Dedifferentiated amniotic fluid mesenchymal stem cell (primary cell): ENCODE measurements at regions not wholly inside any gene's neighbourhood (a gene's known extent, or its start where the extent isn't known, plus 50 kb on each side); places are given as distances from the start of the nearest gene placed in this dataset.
A peak's percentile ranks its signal among the peaks of the same experiment; 100 is the strongest.

Experiments used
- DNase-seq: peaks from one replicate; pipeline ENCODE4 v3.0.0-alpha.2; 2016; ENCODE audit errors: extremely low spot score

DNA sequence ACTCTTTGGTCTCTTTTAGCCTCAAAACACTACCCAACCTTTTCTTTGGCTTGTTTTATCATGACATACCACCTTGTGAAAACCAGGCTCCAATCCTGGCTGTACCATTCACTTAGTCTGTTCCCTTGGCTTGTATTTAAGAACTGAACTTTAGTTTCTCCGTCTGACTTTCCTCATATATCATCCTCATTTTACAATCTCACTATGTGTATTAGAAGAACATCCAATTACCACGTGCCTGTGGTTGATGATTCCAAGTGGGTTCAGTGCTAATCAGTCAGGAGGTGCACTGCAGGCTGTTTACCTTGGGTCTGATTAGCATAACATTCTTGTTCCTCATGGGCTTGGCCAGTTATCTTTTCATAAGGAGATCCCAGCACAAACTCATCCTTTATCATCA lies 144.8 kb upstream of the KLF14 start:
- no peak for DNase-seq

DNA sequence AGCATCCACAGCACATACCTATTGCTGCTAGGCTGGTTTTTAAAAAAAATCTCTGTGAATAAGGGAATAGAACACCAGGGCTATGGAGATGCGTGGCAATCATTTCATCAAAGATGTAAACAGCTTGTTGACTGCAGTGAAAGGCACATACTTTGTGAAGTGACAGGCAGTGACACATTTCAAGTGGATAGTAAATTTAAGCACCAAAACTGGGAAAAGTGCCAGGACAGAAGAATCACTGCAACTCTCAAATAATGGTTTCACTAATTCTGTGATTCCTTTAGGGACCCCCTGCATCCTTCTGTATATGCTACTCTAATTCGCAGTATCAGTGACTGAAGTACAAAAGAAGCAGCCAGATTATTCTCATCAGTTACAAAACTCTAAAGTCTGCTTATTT lies 145.2 kb upstream of the KLF14 start:
- no peak for DNase-seq

DNA sequence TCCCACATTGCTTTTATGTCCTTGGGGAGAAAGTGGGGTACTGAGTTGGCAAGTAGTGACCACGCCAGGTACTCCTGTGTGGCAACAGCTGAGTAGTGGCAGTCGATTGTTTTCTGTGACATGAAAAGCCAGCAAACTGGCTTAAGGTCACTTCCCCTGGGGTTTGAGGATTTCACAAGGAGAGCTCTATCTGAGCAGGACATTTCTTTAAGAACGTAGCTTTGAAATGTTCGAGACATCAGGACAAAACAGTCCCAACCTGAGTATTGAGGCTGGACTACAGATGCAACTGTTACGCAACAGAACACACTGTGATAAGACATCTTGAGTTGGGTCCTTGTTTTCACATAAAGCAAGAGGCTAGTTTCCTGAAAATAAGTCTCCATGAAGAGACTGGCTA lies 146.7 kb upstream of the KLF14 start:
- no peak for DNase-seq

DNA sequence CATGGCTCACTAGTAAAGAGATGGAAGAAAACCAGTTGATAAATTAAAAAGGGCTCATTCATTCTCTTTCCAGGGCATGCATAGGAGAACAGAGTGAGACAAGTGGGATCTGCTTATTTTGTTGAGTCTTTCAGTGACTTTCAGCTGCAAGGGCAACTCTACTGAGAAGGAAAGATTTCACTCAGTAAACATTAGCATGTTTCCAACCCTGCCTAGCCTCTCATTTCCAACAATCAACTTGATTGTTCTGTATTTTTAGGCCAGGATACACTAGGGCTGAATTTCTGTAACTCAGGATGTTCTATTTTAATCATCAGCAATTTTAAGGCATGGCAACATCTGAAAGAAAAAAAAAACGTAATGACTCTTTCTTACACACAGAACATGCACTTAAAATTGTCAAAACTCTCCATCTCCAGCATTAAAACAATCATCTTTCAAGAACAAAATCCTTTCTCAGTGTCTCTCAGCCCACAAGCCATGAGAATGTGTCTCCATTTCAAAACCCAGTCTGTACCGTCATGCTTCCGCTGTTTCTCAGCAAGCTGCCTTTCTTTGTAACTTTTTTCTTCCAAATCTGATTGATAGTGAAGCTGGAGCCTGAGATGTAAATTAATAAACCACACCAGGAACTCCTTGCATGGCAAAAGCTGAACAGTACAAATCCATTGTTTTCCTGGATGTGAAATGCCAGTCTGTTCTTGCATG lies 147.2 kb upstream of the KLF14 start:
- no peak for DNase-seq

DNA sequence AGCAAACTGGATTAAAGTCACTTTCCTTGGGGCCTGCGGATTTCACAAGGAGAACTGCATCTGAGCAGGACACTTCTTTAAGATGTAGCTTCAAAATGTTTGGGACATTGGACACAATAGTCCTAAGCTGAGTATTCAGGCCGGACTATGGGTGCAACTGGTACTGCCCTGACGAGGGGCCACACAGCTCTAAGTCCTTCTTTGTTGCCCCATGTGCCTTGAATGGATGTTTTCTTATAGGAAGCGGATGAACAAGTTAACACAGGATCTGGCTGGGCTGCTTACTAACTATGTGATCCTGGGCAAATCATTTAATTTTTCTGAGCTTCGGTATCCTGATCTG lies 147.8 kb upstream of the KLF14 start:
- DNase-seq, result no peak

DNA sequence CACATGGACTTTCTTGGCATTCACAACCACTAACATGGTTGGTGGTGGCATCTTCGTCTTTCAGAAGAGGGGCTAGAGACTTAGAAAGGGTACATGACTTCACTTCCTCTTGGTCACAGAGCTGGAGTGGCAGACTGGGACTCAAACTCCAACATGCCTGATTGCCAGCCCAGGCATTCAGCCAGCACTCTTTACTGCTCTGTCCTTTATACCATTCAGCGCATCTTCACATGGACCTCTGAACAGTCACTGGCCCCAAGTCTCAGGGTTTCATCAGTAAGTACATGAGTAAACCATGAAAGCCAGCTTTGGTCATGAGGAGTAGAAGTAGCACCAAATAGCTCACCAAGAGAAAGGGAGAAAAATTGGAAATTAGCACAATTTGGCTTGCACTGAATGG lies 148.4 kb upstream of the KLF14 start:
- no peak for DNase-seq

DNA sequence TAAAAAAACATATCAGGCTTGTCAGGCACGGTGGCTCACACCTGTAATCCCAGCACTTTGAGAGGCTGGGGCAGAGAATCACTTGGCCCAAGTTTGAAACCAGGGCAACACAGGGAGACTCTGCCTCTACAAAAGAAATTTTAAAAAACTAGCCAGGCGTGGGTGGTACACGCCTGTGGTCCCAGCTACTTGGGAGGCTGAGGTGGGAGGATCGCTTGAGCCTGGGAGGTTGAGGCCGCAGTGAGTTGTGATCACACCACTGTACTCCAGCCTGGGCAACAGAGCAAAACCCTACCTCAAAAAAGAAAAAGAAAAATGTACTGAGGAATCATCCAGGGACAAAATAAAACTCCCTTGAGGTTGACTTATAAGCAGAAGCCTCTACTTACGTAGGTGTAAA lies 149.9 kb upstream of the KLF14 start:
- no peak for DNase-seq

DNA sequence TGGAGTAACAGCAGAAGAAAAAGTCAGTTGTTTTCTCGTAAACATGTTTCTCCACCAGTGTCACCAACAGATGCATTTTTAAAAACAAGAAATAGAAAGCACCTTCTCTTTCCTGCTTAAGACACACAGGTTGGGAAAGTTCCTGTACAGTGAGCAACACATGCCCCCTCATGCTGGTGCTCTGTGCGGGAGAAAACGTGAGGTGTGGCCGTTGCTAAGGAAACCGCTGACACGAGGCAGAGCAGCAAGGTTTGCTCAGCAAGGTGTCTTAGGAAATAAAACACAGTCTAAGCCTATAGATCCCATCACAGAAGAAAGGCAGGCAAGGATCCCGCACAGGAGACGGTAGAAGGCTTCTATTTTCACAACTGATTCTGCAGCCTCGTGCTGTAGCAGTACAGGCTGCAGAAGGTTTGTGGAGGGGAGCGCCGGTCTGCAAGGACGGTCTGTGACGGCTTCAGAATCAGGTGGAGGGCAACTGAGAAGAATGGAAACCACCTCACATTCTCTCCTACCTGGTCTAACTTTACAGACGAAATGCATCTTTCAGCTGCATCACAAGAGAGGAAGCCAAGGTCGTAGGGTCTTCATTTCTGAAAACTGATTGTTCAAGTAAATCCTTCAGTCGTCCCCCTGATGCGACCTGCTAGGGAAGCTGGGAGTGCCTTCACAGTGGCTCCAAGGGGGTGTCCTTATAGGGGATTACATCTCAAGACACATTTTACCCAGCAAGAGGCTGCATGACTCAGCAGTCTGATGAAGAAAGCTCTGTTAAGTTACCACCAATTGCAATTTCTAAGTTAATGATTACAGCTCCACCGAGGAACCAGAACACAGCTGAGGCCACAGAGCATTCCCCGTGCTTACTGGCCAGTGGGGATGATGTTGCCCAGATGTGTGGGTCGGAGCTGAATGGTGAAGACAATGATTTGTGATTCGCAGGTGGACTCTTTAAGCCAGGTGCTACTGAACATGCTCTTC lies 150.7 kb upstream of the KLF14 start:
- DNase-seq, result no peak

DNA sequence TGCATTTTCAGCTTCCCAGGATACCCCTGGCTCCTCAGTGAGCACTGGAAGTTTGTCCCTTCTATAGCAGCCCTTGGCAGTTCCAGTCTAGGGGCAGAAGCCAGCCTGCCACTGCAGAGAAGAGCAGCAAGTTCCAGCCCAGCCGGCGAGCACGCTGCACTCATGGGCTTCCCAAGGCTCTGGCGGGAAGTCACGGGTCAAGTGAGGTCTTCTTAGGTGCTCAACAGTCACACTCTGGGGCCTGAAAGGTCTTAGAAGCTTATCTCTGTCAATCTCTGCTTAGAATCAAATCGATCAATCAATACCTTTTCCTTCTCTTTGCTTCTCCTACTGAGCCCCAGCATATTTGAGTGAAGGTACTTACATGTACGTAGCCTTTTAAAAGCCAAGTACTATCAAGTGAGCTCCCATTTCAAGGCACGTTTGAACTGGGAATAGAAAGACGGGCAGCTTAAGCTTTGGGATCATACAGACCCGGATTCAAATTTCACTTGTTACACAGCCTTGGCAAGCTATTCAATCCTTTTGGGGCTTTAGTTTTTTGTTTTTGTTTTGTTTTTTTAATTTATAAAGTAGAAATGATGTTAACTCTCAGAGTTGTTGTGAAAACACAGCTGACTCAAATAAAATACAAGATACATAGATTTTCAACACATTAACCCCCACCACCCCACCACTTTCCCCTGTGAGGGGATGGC lies 152.6 kb upstream of the KLF14 start:
- no peak for DNase-seq

DNA sequence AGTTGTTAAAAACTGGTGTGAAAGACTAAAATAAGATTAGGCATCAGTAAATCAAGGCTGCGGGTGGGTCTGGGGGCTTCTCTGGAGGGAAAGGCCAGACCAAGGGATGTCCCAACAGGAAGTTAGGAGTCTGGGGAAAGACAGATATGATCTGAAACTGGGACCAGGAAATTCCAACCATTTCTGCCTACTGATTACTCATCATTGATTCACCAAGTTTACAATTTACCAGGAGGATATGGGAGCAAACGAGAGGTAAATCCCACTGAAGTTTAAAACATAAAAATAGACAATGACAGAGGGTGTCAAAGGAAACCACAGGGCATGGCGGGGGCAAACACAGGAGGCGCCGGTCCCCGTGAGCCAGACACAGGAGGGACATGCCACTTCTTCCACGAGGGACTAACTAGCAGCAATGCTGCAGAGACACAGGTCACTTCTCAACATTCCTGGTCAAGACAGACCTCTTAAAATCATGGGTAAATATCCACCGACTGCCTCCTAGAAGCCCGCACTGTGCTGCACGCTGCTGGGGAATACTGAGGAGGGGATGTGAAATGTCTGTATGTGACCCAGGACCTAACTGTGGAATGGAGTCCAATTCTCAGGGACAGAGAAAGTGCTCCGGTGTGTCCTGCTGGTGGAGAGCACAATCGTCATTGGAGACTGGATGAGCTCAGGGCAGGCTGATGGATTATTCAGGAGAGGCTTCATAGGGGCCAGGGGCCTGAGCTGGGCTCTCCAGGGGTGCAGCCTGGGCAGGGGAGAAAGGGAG lies 153.4 kb upstream of the KLF14 start:
- peak; percentile 69 for DNase-seq

DNA sequence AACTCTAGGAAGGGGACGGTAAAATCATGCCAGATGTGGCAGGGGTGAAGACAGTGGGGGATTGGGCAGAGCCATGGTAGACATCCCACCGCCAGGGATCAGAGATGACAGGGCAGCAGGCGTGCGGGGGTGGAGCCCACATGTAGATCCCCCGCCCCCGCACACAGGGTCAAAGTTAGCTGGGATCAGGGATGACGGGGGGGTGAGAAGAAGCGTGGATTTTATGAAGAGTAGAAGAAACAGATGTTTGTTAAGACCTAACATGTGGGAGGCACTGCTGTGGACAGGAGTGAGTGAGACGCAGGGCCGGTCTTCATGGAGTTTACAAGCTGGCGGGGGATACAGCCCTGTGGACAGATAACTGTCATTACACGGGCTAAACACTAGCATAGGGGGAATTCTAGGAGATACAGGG lies 154.0 kb upstream of the KLF14 start:
- DNase-seq, result no peak

DNA sequence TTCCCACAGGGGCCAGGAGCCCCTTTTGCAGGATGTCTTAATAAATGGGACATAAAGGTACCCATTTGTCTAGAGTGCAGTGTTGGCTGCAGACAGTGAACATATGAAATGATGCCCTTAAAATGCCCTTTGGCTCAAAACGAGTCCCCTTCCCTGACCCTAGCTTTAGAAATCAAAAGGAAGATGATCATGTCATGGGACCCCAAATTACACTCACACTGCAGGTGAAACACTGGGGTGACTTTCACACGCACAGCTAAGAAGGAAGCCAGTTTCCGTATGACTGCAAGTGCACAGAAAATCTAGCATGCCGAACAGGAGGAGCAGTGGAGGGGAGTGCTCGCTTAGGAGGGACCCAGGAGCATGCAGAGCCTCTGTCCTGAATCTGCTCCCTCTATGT lies 154.5 kb upstream of the KLF14 start:
- no peak for DNase-seq

DNA sequence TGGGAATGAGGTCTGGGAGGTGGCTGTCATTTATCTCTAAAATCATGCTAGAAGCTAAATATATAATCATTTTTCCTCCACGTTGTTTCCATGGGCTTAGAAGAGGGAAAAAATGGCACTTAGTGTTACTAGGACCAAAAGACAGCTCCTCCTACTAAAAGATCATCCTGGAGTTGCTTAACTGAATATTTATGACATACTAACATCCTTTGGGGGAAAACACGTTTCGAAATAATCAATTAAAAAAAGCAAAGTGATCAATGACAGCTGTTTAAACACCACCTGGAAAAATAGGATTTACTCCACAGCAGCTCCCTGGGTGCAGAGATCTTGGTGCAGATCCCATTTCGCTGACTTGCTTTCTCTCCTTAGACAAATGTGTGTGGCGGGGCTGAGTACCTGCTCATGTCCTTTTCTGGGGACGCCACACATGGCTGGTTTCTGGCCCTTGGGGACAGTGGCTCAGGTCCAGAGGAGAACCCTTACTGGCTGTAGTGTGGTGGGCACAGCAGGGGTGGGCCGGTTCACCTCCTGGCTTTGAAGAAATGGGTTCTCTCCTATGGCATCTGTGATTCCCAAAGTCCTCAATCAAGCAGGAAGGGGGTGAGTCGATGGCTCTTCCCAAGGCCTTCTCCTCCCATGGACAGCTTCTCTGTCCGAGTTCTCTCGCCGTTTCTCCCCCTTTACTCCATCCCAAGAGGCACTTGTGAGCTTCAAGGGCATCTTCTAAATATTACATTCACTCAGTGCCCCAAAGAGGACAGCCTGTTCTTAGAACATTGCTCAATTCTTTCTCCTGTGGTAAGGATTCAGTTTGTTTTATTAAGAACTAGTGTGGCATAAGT lies 156.4 kb upstream of the KLF14 start:
- DNase-seq, result no peak

DNA sequence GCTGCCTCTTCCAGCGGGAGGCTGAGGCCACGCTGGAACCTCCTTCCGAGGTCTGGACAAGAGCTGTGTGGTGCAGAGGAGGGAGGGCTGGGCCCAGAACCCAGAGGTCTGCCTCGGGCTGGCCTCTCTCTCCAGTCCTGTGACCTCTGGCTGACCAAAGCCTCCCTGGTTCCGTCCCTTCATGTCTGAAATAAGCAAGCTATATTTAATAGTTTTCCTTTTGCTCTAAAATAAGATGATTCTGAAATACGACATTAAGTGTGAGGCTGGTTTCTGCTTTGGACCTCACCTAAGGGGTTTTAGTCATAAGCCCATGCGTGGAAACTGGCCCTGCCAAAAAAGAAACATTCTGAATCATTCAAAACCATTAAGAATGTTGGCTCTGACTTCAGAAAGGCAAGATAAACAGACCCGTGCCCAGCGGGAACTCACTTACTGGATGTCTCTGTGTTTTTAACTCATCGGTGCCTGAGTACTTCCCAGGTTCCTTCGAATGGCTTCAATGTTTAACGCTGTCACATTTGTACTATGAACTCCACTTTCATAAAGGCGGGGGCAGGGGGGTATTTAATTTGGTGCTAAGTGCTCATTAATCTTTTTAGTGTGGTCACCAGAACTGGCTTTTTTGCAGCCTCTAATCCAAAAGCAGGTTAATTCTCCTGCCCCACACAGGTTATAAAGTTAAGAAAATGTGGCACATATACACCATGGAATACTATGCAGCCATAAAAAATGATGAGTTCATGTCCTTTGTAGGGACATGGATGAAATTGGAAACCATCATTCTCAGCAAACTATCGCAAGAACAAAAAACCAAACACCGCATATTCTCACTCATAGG lies 157.5 kb upstream of the KLF14 start:
- peak; percentile 97 for DNase-seq

DNA sequence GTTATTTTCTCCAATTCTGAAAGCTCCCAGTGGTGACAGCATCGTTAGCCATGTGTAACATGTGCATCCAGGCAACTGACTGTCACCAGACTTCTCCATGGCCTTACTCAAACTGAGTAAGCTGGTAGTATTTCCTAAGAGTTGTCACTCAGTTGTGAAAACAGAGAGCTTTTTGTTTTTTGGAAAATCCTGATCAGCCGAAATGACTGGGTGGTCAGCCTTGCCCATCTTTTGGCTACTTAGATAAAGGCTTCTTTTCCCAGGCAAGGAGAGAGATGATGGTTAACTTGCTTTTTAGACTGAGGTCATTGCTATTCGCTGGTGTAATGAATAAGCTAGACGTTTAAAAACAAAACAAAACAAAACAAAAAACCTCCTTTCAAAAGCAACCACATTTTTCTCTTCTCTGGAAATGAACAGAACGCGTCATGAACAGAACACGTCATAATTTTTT lies 159.5 kb upstream of the KLF14 start:
- DNase-seq, result peak; percentile 59

DNA sequence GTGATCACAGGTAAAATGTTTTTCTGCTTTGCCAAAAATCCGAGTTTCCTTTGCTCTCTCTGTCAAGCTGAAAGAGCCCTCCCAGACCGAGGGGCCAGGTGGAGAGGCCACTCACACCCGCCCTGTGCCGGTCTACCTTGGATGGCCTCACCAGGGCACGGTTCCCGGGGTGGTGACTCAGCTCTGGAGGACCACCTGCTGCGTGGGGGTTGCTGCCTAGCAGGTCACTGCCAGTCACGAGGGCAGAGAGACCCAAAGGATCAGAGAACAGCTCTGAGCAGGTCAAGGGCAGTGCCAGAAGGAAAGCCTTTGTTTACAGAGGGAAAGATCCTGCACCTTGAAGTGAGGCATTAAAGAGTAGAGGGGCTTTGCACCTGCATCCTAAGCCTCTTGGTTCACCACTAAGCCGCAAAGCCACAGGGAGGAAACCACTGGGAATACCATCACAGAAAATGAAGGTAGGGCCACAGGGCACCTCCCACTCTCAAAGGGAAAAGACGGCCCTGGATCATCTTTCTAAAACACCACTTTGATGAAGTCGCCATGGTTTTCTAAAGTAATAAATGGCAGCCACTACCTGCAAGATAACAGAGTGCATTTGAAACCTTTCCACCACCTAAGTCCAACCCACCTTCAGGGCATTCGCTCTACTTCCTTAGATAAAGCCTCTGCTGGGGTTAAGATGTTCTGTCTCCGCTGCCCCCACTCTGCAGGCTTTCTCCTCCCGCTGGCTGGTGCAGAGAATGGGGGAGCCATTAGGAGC lies 160.3 kb upstream of the KLF14 start:
- no peak for DNase-seq

DNA sequence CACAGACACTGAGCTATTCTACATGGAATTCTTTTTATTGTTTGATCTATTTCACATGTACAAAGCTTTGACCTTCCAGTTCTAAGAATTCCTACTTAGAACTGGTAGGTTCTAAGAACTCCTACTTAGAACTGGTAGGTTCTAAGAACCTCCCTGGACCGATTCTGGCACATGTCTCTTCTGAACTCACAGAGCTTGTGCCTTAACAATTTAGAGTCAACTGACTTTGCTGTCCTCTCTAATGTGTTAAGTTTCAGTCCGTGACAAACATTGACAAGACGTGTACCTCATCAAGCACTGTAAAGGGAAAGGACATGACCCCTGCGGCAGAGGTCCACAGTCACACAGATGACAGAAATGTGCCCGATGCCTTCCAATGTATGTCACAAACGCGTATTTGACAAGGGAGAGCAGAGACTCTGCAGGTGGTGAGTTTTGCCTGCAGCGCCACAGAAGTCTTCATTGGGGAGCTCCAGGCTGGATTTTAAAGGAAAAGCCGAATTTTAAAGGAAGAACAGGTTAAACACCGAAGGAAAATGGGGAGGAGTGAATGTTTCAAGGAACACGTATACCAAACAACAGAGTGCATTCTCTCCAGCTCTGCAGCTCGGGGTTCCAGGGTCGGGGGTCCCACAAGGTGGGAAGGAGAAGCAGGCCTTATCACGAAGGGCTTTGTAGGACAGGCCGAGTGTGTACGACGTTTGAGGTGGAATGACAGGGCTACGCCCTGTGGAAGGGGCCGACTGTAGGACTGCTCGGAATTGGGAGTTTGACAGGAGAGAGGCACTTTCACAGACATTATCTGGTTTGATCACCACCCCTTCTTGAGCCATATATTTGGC lies 161.1 kb upstream of the KLF14 start:
- DNase-seq, result no peak
